HG03139 (cell line): ENCODE measurements at regions not wholly inside any gene's neighbourhood (a gene's known extent, or its start where the extent isn't known, plus 50 kb on each side); places are given as distances from the start of the nearest gene placed in this dataset.
"Not testable (repeated sequence)": the region's sequence is repeated elsewhere in the genome, so short reads cannot be mapped to it uniquely, and the experiment has no call there.

Experiments used
- ATAC-seq: cut with Tn5 transposase; IDR thresholded peaks from one replicate; pipeline ENCODE4 v1.9.1; 2021; ENCODE audit not compliant: unreplicated experiment

DNA sequence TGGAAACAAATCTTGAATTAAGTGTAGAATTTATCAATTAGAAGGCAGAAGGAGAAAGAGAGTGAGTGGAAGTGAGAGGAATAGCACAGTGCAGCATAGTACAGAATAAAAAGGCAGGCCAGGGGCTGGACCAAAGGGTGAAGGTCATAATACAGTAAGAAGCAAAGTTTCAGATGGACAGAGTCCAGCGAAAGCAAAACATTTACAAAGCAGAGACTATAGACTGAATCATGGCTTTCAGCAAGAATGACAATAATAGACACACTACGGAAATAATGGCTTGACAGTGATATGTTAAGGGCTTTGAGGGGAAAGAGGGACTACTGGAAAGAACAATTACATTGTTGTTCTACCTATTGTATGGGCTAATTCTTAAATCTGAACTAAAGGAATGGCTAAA is 249.0 kb upstream of the CHD1 start:
- ATAC-seq = no peak

DNA sequence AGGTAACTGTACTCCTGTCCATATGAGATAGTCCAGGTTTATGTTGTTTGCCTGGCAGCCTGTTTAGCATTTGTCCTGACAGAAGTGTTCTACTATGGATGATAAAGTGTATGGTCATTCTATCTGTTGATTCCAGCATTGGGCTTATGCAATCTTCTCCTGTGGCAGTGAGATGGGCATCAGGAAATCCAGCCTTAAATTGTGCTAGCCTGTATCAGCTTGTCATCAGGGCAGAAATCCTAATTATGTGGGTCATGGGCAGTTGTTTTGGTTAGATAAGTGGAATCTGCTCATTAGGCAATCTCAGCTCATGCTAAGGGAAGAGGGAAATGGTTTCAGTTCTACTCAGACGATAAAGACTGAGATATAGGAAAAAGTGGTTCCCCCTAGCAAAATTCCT is 247.4 kb upstream of the CHD1 start:
- no peak for ATAC-seq

DNA sequence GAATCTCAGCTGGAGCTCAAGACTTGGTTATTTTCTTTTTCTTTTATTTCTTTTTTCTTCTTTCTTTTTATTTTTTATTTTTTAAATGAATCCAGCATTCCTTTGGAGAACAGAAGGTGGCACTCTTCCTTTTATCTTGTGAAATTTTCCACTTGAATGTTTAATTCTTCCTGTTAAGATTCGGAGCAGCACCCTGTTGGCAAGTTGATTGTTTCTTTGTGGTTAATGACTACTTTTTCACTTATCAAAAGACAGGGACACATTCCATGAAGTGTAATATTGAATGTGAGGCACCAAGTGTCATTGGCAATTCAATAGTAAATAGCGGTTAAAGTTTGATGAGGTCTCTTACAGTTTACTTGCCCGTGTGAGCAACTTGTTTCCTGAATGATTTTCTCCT is 240.5 kb upstream of the CHD1 start:
- ATAC-seq = no peak

DNA sequence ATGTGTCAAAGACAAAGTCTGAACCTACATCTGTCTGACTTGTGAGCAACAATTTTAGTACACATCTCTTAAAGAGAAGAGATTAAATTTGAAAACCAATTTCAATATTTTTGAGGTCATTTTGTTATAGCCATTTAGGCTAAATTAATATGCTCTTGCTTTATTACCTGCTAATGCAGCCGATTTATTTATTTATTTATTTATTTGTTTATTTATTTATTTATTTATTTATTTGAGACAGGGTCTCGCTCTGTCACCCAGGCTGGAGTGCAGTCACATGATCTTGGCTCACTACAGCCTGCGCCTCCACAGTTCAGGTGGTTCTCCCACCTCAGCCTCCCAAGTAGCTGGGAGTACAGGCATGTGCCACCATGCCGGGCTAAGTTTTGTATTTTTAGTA is 232.7 kb upstream of the CHD1 start:
- ATAC-seq = not testable (repeated sequence)

GRCh38 chr5:99156688-99157087 is 227.9 kb upstream of the CHD1 start:
- ATAC-seq = no peak

GRCh38 chr5:99143283-99143795 is 214.5 kb upstream of the CHD1 start:
- ATAC-seq = not testable (repeated sequence)

DNA sequence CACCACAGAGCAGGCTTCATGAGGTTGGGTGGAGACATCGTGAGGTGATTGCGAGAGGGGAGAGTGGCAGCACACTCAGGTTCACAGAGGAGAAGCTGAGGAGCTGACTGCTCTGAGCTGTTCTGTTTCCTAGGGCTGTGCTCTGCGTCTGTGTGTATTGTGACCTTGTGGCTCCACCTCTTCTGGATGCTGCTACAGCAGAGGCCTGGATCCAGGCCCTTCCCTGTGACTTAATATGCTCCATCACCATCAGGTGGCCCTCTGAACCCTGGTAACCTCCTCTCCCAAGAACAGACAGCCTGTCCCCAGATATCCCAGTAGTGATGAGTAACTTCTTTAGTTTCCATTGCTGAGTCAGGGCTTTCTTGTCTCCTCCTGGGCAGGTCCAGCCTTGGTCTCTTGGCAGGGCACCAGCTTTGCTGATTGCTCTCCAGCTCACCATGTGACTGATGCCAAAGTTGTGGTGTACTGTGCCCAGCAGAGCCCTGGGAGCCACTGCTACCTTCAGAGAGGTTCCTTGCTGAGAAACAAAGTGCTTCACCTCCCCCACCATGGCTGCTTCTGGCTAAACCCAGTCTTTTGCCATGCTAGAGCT is 212.8 kb upstream of the CHD1 start:
- no peak for ATAC-seq

GRCh38 chr5:99138911-99139310 is 210.1 kb upstream of the CHD1 start:
- ATAC-seq = no peak

DNA sequence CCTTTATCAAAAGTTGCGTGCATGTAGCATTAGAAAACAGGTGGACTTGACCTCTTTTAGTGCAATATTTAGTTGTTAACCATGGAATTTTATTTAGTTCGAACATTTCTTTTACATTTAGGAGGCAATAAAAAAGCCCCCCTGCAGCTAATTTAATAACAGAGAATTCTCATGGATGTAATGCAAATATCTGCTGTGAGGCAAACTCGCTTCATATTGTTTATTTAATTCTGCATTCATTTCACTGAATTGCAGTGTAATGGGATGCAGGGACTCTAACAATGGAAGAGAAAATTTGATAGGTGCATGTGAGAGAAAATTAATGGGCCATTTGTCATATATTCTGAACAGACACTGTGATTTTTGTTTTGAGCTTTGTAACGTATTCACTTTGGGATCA is 205.1 kb upstream of the CHD1 start:
- no peak for ATAC-seq

DNA sequence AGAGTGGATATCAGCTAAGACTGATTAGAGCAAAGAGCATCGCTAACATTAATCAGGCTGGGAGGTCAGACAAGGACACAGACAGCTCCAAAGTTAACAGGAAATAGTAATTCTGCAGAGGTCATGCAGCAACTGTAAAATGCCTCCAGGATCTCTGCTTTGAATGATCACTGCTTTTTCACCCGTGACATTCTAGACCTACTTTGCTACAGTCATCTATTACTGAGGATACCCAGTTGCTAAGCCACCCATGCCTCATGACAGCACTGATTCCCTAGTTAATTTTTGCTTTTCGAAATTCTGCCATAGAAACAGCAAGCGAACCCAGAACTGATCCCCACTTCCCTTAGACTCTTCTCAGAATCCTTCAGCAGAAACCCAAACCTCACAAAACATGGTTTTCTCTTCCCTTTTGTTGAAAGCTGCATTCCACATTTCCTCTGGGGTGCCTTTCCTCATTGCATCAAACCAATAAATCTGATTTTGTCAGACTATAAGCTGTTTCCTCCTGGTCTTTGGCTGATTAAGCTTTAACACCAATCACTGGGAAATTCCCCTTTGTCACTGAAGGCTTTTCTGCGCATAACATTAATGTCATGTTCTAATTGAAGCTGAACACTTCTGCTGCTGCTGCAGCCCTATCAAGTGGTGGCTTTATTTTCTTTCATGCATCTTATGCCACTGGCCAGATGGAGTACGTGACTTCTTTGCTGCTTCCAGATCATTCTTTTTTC is 201.1 kb upstream of the CHD1 start:
- ATAC-seq = no peak

DNA sequence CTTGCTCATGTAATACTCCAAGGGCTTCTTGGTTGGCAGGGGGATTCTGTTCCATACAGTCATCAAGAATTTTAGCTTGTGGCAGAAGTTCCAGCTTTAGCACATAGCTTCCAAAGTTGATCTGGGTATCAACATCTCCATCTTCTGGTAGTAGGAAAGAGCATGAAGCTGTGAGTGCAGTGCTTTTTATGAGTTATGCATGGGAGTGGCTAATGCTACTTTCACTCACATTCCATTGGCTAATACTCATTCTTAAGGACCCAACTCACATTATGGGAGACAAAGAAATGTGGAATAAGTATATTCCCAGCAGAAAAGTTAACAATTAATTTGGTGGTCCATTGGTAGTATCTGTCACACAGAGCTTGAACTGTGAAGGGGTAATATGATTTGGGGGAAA is 194.2 kb upstream of the CHD1 start:
- no peak for ATAC-seq

GRCh38 chr5:99119326-99119725 is 190.5 kb upstream of the CHD1 start:
- no peak for ATAC-seq

GRCh38 chr5:99116526-99116925 is 187.7 kb upstream of the CHD1 start:
- ATAC-seq = no peak

- ATAC-seq = no peak
Measured at GRCh38 chr5:99109894-99110293, 181.1 kb upstream of the CHD1 start.

- no peak for ATAC-seq
Measured at GRCh38 chr5:99105216-99105615, 176.4 kb upstream of the CHD1 start.

GRCh38 chr5:99104538-99105132 is 175.8 kb upstream of the CHD1 start:
- no peak for ATAC-seq

GRCh38 chr5:99102073-99102697 is 173.4 kb upstream of the CHD1 start:
- ATAC-seq = no peak

- ATAC-seq = no peak
Measured at GRCh38 chr5:99099691-99100090, 170.9 kb upstream of the CHD1 start.

DNA sequence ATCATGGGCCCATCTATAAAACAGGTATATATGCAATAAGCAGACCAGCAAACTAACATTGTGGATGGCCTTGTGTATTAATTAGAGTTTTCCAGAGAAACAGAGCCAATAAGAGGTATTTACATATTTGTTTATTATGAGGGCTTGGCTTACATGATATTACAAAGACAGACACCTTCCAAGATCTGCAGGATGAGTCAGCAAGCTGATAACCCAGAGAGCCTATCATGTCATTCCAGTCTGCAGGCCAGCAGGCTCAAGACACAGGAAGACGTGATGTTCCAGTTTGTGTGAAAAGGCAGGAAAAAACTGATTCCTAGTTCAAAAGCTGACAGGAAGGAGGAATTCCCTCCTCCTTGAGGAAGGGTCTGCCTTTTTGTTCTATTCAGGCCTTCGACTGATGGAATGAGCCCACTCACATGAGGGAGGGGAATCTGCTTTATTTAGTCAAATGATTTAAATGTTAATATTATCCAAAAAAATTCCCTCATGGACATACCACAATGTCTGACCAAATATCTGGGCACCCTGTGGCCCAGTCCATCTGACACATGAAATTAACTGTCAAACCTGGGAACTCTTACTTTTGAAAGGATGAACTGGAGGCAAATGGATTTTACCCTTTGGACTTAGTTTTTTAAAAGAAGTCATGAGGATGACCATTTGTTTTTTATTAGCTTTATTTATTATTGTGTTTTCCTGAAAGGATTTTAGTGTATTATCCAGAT is 161.2 kb upstream of the CHD1 start:
- no peak for ATAC-seq

DNA sequence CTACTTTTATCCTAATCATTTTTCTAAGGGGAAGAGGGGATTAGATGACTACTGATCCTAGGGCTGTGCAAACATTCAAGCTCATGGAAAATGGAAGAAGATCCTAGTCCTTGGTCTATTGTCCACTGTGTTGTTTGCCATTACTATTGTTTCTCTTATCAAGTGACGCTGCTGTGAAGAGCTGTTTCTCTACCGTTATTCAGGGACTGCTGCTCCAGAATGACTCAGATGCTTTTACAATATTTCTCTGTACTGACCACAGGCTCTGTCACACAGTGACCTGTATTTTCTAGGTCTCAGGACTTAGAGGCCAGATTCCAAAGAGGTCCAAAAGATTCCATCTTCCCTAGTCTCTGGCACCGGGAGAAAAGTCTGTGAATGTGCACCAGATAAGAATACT is 159.5 kb upstream of the CHD1 start:
- ATAC-seq = no peak

GRCh38 chr5:99083197-99083596 is 154.4 kb upstream of the CHD1 start:
- ATAC-seq = no peak
